ENCODE measurements at regions not wholly inside any gene's neighbourhood (a gene's known extent, or its start where the extent isn't known, plus 50 kb on each side); places are given as distances from the start of the nearest gene placed in this dataset.

DNA sequence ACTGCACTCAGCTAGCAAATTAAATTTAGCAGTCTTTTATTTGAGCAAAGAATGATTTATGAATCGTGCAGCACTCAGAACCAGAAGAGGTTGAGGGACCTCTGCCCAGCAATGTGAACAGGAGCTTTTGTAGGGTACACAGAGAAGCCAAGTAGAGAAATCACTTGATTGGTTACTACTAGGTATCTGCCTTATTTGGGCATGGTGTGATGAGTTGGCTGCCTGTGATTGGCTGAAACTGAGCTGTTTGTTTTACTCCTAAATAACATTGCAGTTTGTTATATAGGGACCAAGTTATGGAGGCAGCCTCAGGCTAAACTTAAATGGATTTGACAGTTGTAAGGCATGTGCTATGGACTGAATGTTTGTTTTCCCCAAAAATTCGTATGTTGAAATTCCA is 122.5 kb downstream of the RDH14 start:
- TF ChIP-seq CTCF (conservative IDR thresholded peaks at IDR 0.05 in 1 of 2, IDR thresholded peaks at IDR 0.05 in 1 of 2; ENCODE audit: low read depth in 1 of 2, low read length in 2 of 2) = no peak
- no peak for TF ChIP-seq EZH2 (IDR thresholded peaks at IDR 0.05; ENCODE audit: low read length, missing control alignments)

All from fibroblast of lung (primary cell).